SH-SY5Y (cell line): ENCODE measurements at regions not wholly inside any gene's neighbourhood (a gene's known extent, or its start where the extent isn't known, plus 50 kb on each side); places are given as distances from the start of the nearest gene placed in this dataset.

Experiments
- GATA2 ChIP-seq: IDR thresholded peaks from 2 replicates; pipeline ENCODE4 v1.6.1; 2011; ENCODE audit warnings: mild to moderate bottlenecking, low read depth, low read length
- GATA3 ChIP-seq: IDR thresholded peaks from 2 replicates; pipeline ENCODE4 v1.6.1; 2011; ENCODE audit warnings: low read depth, mild to moderate bottlenecking, low read length, moderate library complexity

GRCh38 chr18:43744960-43745745 is 467.9 kb upstream of the SYT4 start:
- no peak for TF ChIP-seq GATA3
- no peak for TF ChIP-seq GATA2

- no peak for TF ChIP-seq GATA3
- no peak for TF ChIP-seq GATA2
These were observed 473.9 kb upstream of the SYT4 start for GRCh38 chr18:43751203-43751602.

- TF ChIP-seq GATA3: no peak
- no peak for TF ChIP-seq GATA2
These were observed 474.5 kb upstream of the SYT4 start for GRCh38 chr18:43751835-43752234.

- no peak for TF ChIP-seq GATA2
- no peak for TF ChIP-seq GATA3
These were observed 480.0 kb upstream of the SYT4 start for GRCh38 chr18:43757273-43757672.

GRCh38 chr18:43758734-43759133 is 481.4 kb upstream of the SYT4 start:
- TF ChIP-seq GATA3: no peak
- TF ChIP-seq GATA2: no peak

GRCh38 chr18:43760010-43760409 is 482.7 kb upstream of the SYT4 start:
- TF ChIP-seq GATA3: no peak
- no peak for TF ChIP-seq GATA2

GRCh38 chr18:43772907-43773306 is 495.6 kb upstream of the SYT4 start:
- no peak for TF ChIP-seq GATA2

- TF ChIP-seq GATA2 (no peak), GATA3 (no peak)
These were observed 497.2 kb upstream of the SYT4 start for GRCh38 chr18:43774497-43774896.

GRCh38 chr18:43775591-43775990 is 498.3 kb upstream of the SYT4 start:
- TF ChIP-seq GATA2 (no peak), GATA3 (no peak)

- TF ChIP-seq GATA3 (no peak), GATA2 (no peak)
These were observed 499.7 kb upstream of the SYT4 start for GRCh38 chr18:43776997-43777396.

GRCh38 chr18:43777636-43778304 is 500.5 kb upstream of the SYT4 start:
- TF ChIP-seq GATA3 (no peak), GATA2 (no peak)

GRCh38 chr18:43780782-43781340 is 503.6 kb upstream of the SYT4 start:
- TF ChIP-seq GATA2: no peak

GRCh38 chr18:43785158-43785557 is 507.9 kb upstream of the SYT4 start:
- no peak for TF ChIP-seq GATA3
- TF ChIP-seq GATA2: no peak

GRCh38 chr18:43786893-43787292 is 509.6 kb upstream of the SYT4 start:
- TF ChIP-seq GATA2 (no peak), GATA3 (no peak)
